Trophoblast cell (in vitro differentiated cells and primary cell): ENCODE measurements at regions not wholly inside any gene's neighbourhood (a gene's known extent, or its start where the extent isn't known, plus 50 kb on each side); places are given as distances from the start of the nearest gene placed in this dataset.

Experiments used
- DNase-seq, 2 donors: peaks; one replicate each; pipeline ENCODE4 v3.0.0-alpha.2; 2016
- H2AFZ ChIP-seq: 2 replicates; pipeline ENCODE4 v1.6.1; 2013; ENCODE audit warnings: low read length, moderate library complexity, mild to moderate bottlenecking; ENCODE audit not compliant: insufficient read depth, poor library complexity
- H2AK5ac ChIP-seq: 2 replicates; pipeline ENCODE4 v1.6.1; 2013; ENCODE audit warnings: mild to moderate bottlenecking, low read length
- H2BK120ac ChIP-seq: 2 replicates; pipeline ENCODE4 v1.6.1; 2013; ENCODE audit warnings: low read length, mild to moderate bottlenecking, moderate library complexity; ENCODE audit not compliant: insufficient read depth, poor library complexity
- H2BK12ac ChIP-seq: 2 replicates; pipeline ENCODE4 v1.6.1; 2013; ENCODE audit warnings: mild to moderate bottlenecking, low read length, moderate library complexity
- H2BK5ac ChIP-seq: 2 replicates; pipeline ENCODE4 v1.6.1; 2013; ENCODE audit warnings: low read length, low read depth, moderate library complexity, mild to moderate bottlenecking; ENCODE audit not compliant: poor library complexity
- H3K14ac ChIP-seq: 2 replicates; pipeline ENCODE4 v1.6.1; 2013; ENCODE audit warnings: mild to moderate bottlenecking, low read length
- H3K18ac ChIP-seq: 2 replicates; pipeline ENCODE4 v1.6.1; 2013; ENCODE audit warnings: mild to moderate bottlenecking, low read length
- H3K23ac ChIP-seq: 2 replicates; pipeline ENCODE4 v1.6.1; 2013; ENCODE audit warnings: low read length
- H3K27ac ChIP-seq: 2 replicates; pipeline ENCODE4 v1.5.1; 2013; ENCODE audit warnings: low read depth, mild to moderate bottlenecking, inconsistent platforms, low read length, moderate library complexity
- H3K27me3 ChIP-seq: 2 replicates; pipeline ENCODE4 v1.6.1; 2013; ENCODE audit warnings: inconsistent platforms, mild to moderate bottlenecking, low read length, moderate library complexity; ENCODE audit not compliant: insufficient read depth
- H3K36me3 ChIP-seq, 2 experiments: 1 replicate in 1 of 2; 2 replicates in 1 of 2; pipeline ENCODE4 v1.6.1; 2013; ENCODE audit warnings: low read length in 2 of 2, mild to moderate bottlenecking in 2 of 2, moderate library complexity in 1 of 2; ENCODE audit not compliant: insufficient read depth in 2 of 2, control insufficient read depth in 1 of 2
- H3K4ac ChIP-seq: 2 replicates; pipeline ENCODE4 v1.6.1; 2013; ENCODE audit warnings: low read depth, mild to moderate bottlenecking, low read length, moderate library complexity
- H3K4me1 ChIP-seq, 2 experiments: 1 replicate in 1 of 2; 2 replicates in 1 of 2; pipeline ENCODE4 v1.6.1; 2013; ENCODE audit warnings: low read length in 2 of 2, mild to moderate bottlenecking in 2 of 2, moderate library complexity in 1 of 2; ENCODE audit not compliant: insufficient read depth in 2 of 2, control insufficient read depth in 1 of 2
- H3K4me2 ChIP-seq: 2 replicates; pipeline ENCODE4 v1.6.1; 2013; ENCODE audit warnings: inconsistent platforms, mild to moderate bottlenecking, low read length, moderate library complexity
- H3K4me3 ChIP-seq: 2 replicates; pipeline ENCODE4 v1.5.1; 2013; ENCODE audit warnings: mild to moderate bottlenecking, low read depth, low read length, inconsistent platforms
- H3K79me1 ChIP-seq: one replicate; pipeline ENCODE4 v1.6.1; 2013; ENCODE audit warnings: low read length
- H3K79me2 ChIP-seq: 2 replicates; pipeline ENCODE4 v1.6.1; 2013; ENCODE audit warnings: low read length, mild to moderate bottlenecking; ENCODE audit not compliant: control insufficient read depth, insufficient read depth, poor library complexity
- H3K9ac ChIP-seq: 2 replicates; pipeline ENCODE4 v1.6.1; 2013; ENCODE audit warnings: mild to moderate bottlenecking, low read length
- H3K9me3 ChIP-seq: 2 replicates; pipeline ENCODE4 v1.6.1; 2013; ENCODE audit warnings: low read depth, mild to moderate bottlenecking, control low read depth, inconsistent platforms, low read length; ENCODE audit not compliant: insufficient read depth
- H4K12ac ChIP-seq: 2 replicates; pipeline ENCODE4 v1.6.1; 2013; ENCODE audit warnings: low read depth, mild to moderate bottlenecking, low read length, moderate library complexity
- H4K8ac ChIP-seq: 2 replicates; pipeline ENCODE4 v1.6.1; 2013; ENCODE audit warnings: low read depth, mild to moderate bottlenecking, low read length, moderate library complexity
- H4K91ac ChIP-seq: one replicate; pipeline ENCODE4 v1.6.1; 2013; ENCODE audit warnings: low read depth, mild to moderate bottlenecking, low read length, moderate library complexity
- WGBS: extraction: QIAGEN DNeasy Blood & Tissue Kit; methylation state at CpG from one replicate; pipeline ENCODE4 v1.1.7; 2013; ENCODE audit warnings: missing lambda C conversion rate; ENCODE audit not compliant: insufficient read length, insufficient coverage; ENCODE audit errors: extremely low coverage; 5-methylcytosine and 5-hydroxymethylcytosine counted together

GRCh38 chr6:3527651-3527977, 70.8 kb upstream of the SLC22A23 start:
- Histone ChIP-seq H4K12ac (no peak overlapping the region), H3K9me3 (peaks cover 2% of the 10 kb centered on the region), H3K79me1 (peaks cover 12% of the 10 kb centered on the region), H2AK5ac (no peak overlapping the region), H2BK12ac (no peak overlapping the region), H3K4ac (no peak overlapping the region), H3K18ac (no peak overlapping the region), H3K4me2 (no peak overlapping the region), H3K36me3 (no peaks in the 10 kb centered on the region), H4K91ac (no peak overlapping the region), H2AFZ (no peak overlapping the region), H3K14ac (no peak overlapping the region), H3K9ac (no peak overlapping the region), H2BK120ac (no peak overlapping the region), H3K4me3 (no peak overlapping the region), H4K8ac (no peak overlapping the region), H3K23ac (no peak overlapping the region), H3K27ac (no peak overlapping the region), H2BK5ac (no peak overlapping the region), H3K4me1 (peaks cover 9 to 12% of the 10 kb centered on the region in 2 experiments), H3K27me3 (no peaks in the 10 kb centered on the region), H3K79me2 (no peaks in the 10 kb centered on the region)
- DNase-seq: no peak
- no CpG with 5 or more reads among the region's 4 CpGs for WGBS

GRCh38 chr6:3526962-3527650, 70.3 kb upstream of the SLC22A23 start:
- H3K36me3 ChIP-seq: no peaks in the 10 kb centered on the region
- DNase-seq: peak; percentile 54 to 76
- no peak overlapping the region for H3K14ac ChIP-seq
- no peak overlapping the region for H2BK120ac ChIP-seq
- no peak overlapping the region for H4K91ac ChIP-seq
- WGBS: no CpG with 5 or more reads among the region's 12 CpGs
- H2AK5ac ChIP-seq: no peak overlapping the region
- peaks cover 13% of the 10 kb centered on the region for H3K79me1 ChIP-seq
- H2AFZ ChIP-seq: no peak overlapping the region
- H2BK5ac ChIP-seq: no peak overlapping the region
- H3K27me3 ChIP-seq: no peaks in the 10 kb centered on the region
- no peak overlapping the region for H3K23ac ChIP-seq
- no peak overlapping the region for H4K12ac ChIP-seq
- peak overlapping the region; percentile 52 for H2BK12ac ChIP-seq
- H3K9ac ChIP-seq: no peak overlapping the region
- no peak overlapping the region for H3K4me3 ChIP-seq
- no peak overlapping the region for H3K4me2 ChIP-seq
- H3K18ac ChIP-seq: no peak overlapping the region
- H3K79me2 ChIP-seq: no peaks in the 10 kb centered on the region
- no peaks in the 10 kb centered on the region for H3K9me3 ChIP-seq
- peaks cover 13 to 16% of the 10 kb centered on the region in 2 experiments for H3K4me1 ChIP-seq
- no peak overlapping the region for H3K27ac ChIP-seq
- no peak overlapping the region for H3K4ac ChIP-seq
- no peak overlapping the region for H4K8ac ChIP-seq

GRCh38 chr6:3525915-3526314, 69.1 kb upstream of the SLC22A23 start:
- Histone ChIP-seq H3K4me2 (no peak overlapping the region), H2BK5ac (no peak overlapping the region), H3K14ac (no peak overlapping the region), H2AK5ac (no peak overlapping the region), H3K27ac (no peak overlapping the region), H3K79me2 (no peaks in the 10 kb centered on the region), H3K4me1 (peaks cover 15 to 21% of the 10 kb centered on the region in 2 experiments), H2BK12ac (no peak overlapping the region), H3K79me1 (peaks cover 21% of the 10 kb centered on the region), H3K36me3 (no peaks in the 10 kb centered on the region), H3K9me3 (no peaks in the 10 kb centered on the region), H3K27me3 (no peaks in the 10 kb centered on the region), H2AFZ (no peak overlapping the region), H4K12ac (no peak overlapping the region), H3K23ac (no peak overlapping the region), H4K91ac (no peak overlapping the region), H4K8ac (no peak overlapping the region), H3K9ac (no peak overlapping the region), H2BK120ac (no peak overlapping the region), H3K4me3 (no peak overlapping the region), H3K4ac (no peak overlapping the region), H3K18ac (no peak overlapping the region)
- peak in 1 of 2 donors; percentile 20 for DNase-seq
- WGBS: no CpG with 5 or more reads among the region's 6 CpGs

GRCh38 chr6:3524456-3524855, 67.6 kb upstream of the SLC22A23 start:
- Histone ChIP-seq H3K14ac (no peak overlapping the region), H2AFZ (no peak overlapping the region), H3K9ac (no peak overlapping the region), H3K18ac (no peak overlapping the region), H3K4me1 (peaks cover 18 to 25% of the 10 kb centered on the region in 2 experiments), H3K79me1 (peaks cover 32% of the 10 kb centered on the region), H3K23ac (no peak overlapping the region), H3K4me2 (no peak overlapping the region), H2BK120ac (no peak overlapping the region), H3K27me3 (no peaks in the 10 kb centered on the region), H2AK5ac (no peak overlapping the region), H4K8ac (no peak overlapping the region), H2BK5ac (no peak overlapping the region), H3K27ac (no peak overlapping the region), H4K91ac (no peak overlapping the region), H3K79me2 (no peaks in the 10 kb centered on the region), H2BK12ac (no peak overlapping the region), H3K9me3 (no peaks in the 10 kb centered on the region), H3K4ac (no peak overlapping the region), H3K36me3 (no peaks in the 10 kb centered on the region), H3K4me3 (no peak overlapping the region), H4K12ac (no peak overlapping the region)
- DNase-seq: peak in 1 of 2 donors; percentile 79
- no CpG with 5 or more reads among the region's 2 CpGs for WGBS
